HG03139 (cell line): ENCODE measurements at regions not wholly inside any gene's neighbourhood (a gene's known extent, or its start where the extent isn't known, plus 50 kb on each side); places are given as distances from the start of the nearest gene placed in this dataset.
"Not testable (repeated sequence)": the region's sequence is repeated elsewhere in the genome, so short reads cannot be mapped to it uniquely, and the experiment has no call there.

Source experiments
- ATAC-seq: cut with Tn5 transposase; IDR thresholded peaks from one replicate; pipeline ENCODE4 v1.9.1; 2021; ENCODE audit not compliant: unreplicated experiment

GRCh38 chr22:34570408-34570807, 495.6 kb upstream of the ISX start:
- no peak for ATAC-seq

DNA sequence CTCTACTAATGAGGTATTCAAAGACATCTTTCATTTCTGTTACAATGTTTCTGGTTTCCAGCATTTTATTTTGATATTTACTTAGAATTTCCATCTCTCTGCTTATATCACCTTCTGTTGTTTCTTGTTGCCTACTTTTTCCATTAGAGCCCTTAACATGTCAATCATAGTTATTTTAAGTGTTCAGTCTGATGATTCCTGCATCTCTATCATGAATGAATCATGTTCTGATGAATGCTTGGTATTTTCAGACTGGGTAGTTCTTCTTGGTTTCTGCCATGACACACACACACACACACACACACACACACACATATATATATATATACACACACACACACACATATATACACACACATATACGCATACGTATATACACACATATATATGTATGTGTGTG, 486.4 kb upstream of the ISX start:
- ATAC-seq, result no peak

GRCh38 chr22:34587357-34588356, 478.3 kb upstream of the ISX start:
- no peak for ATAC-seq

GRCh38 chr22:34588871-34589545, 476.9 kb upstream of the ISX start:
- no peak for ATAC-seq

GRCh38 chr22:34592123-34592740, 473.7 kb upstream of the ISX start:
- no peak for ATAC-seq

- ATAC-seq, result no peak
Observed at GRCh38 chr22:34599567-34599966, 466.4 kb upstream of the ISX start.

DNA sequence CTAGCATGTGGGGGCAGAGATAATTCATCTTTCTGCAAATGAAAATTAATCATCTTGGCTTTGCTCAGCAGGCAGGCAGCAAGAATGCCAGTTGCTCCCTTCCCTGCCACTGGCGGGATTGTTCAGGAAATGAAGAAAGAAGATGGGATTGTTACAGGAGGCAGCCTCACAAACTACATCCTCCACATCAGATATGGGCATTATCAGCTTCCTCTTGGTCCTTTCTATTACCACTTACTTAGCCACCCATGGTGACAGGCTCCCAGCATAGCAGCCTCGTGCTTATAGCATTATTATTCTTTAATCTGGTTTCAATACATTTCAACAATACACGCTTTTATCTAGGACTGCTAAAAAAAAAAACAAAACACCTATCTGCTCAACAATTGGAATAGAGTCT, 461.6 kb upstream of the ISX start:
- ATAC-seq, result no peak

- ATAC-seq, result no peak
Observed at GRCh38 chr22:34608106-34608505, 457.9 kb upstream of the ISX start.

GRCh38 chr22:34608540-34609115, 457.3 kb upstream of the ISX start:
- no peak for ATAC-seq

- no peak for ATAC-seq
Observed at GRCh38 chr22:34609646-34610045, 456.3 kb upstream of the ISX start.

DNA sequence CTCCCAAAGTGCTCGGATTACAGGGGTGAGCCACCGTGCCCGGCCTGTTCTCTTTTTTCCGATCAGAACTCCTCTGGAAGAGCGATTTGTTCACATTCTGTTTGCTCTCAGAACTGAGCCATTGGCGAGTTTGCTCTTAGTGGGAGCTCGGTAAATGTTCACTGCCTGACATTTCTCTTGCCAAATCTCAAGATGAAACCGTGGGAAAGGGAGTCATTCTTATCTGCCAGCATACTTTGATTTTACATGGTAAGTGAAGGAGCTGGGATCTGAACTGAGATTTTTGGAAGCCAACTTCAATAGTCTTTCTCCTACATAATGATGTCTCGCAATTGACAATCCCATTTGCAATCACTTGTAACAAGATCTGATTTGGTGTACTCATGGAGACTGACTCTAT, 445.8 kb upstream of the ISX start:
- ATAC-seq, result no peak

- ATAC-seq, result no peak
Observed at GRCh38 chr22:34620832-34621231, 445.1 kb upstream of the ISX start.

DNA sequence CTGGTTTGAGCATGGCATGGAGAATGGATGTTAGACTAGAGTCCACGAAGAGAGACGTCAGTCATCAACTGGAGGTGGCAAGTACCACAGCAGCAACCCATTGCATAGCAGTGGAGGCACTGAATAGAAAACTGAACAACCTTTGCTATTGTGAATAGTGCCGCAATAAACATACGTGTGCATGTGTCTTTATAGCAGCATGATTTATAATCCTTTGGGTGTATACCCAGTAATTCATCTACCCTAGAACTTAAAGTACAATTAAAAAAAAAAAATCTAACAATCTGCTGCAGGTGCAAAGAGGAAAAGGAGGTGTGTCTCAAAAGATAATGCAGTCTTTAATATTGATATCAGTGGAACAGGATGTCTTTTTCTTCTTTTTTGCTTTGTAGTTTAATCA, 443.4 kb upstream of the ISX start:
- no peak for ATAC-seq

GRCh38 chr22:34623580-34623979, 442.4 kb upstream of the ISX start:
- ATAC-seq, result no peak

DNA sequence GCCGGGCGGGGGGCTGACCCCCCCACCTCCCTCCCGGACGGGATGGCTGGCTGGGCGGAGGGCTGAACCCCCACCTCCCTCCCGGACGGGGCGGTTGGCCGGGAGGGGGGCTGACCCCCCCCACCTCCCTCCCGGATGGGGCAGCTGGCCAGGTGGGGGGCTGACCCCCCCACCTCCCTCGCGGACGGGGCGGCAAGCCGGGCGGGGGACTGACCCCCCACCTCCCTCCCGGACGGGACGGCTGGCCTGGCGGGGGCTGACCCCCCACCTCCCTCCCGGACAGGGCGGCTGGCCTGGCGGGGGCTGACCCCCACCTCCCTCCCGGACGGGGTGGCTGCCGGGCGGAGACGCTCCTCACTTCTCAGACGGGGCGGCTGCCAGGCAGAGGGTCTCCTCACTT, 440.1 kb upstream of the ISX start:
- not testable (repeated sequence) for ATAC-seq

DNA sequence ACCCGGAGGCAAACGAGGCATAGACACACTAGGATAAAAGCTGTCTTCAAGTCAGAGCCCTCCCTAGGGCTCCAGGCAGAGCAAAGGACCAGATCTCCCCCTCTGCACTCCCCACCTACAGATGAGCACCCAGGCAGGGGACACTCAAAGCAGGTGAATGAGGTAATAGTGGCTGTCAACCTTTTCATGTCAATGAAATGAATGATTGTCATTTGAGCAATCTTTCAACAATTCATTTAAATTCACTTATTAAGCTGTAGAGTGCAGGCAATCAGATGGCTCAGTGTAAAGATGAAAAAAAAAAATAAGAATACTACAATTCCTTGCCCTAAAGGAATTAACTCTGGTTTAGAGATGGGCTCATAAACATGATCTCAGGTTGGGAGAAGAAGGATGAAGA, 427.8 kb upstream of the ISX start:
- ATAC-seq, result no peak

DNA sequence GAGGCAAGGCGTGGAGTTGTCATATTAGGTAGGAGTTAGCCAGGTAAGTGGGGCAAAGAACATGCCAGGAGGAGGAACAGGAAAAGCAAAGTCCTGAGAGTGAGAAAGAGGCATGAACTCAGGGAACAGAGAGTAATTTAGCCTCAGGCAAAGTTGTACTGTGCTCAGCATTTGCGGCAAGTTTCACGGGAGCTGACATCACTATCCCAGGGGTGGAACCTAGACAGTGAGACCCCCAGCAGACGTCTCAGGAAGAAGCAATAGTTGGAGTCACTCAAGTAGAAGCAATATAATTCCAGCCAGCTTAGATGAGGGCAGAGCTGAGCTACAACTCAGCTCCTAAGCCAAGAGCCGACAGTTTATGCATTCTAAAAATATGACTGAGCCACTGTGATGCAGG, 426.0 kb upstream of the ISX start:
- no peak for ATAC-seq

DNA sequence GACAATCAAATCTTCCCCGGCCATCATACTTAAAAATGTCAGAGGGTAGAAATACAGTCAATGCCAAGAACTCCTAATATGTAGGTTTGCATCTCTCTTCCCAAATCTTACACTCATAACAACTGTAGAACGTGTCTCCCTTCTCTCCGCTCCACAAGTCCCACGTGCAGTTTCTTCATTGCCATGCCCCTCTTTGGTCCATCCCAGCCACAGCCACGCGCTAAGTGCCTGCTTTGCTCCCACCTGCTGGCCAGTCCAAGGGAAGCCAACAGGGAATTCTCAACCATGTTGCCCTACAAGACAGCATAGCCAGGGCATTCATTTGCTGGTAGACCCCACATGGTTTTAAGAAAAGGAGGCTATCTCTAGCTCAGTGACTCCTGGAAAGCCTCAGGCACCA, 420.6 kb upstream of the ISX start:
- no peak for ATAC-seq

DNA sequence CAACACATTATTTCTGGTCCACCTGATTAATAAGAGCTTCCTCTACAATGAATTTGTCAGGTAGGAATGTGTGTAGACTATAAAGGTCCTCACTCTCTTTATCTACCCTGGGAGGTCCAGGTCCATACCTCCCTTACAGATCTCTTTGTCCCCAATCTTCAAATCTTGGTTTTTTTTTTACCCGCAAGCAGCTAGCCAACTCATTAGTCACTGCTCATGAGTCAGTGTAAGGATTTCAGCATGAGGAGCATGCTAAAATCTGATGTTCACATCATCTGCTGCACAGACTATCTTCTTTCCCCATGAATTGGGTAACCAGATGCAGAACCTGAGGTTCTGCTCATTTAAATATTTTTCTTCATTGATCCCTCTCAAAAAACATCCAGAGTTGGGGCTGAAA, 397.0 kb upstream of the ISX start:
- no peak for ATAC-seq

DNA sequence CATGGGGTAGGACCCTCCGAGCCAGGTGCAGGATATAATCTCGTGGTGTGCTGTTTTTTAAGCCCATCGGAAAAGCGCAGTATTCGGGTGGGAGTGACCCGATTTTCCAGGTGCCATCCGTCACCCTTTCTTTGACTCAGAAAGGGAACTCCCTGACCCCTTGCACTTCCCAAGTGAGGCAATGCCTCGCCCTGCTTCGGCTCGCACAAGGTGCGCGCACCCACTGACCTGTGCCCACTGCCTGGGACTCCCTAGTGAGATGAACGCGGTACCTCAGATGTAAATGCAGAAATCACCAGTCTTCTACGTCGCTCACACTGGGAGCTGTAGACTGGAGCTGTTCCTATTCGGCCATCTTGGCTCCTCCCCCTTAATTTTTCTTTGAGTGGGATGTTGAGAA, 382.9 kb upstream of the ISX start:
- ATAC-seq, result not testable (repeated sequence)

- not testable (repeated sequence) for ATAC-seq
Observed at GRCh38 chr22:34684278-34684677, 381.7 kb upstream of the ISX start.
